Right ventricle myocardium superior (tissue), 1 donor: ENCODE measurements at regions not wholly inside any gene's neighbourhood (a gene's known extent, or its start where the extent isn't known, plus 50 kb on each side); places are given as distances from the start of the nearest gene placed in this dataset.
A peak's percentile ranks its signal among the peaks of the same experiment; 100 is the strongest.
"Not testable (repeated sequence)": the region's sequence is repeated elsewhere in the genome, so short reads cannot be mapped to it uniquely, and the experiment has no call there.

Experiments
- ATAC-seq: fragments of 200-7000 bp; cut with Tn5 transposase; one replicate; pipeline ENCODE4 v1.9.1; 2020; ENCODE audit warnings: mild to moderate bottlenecking; ENCODE audit not compliant: poor library complexity
- DNase-seq: peaks from one replicate; pipeline ENCODE4 v3.0.0-alpha.2; 2020
- intact Hi-C: fragments of 100-400 bp; cut with DNase I; formaldehyde crosslinking; loops from one replicate; pipeline ENCODE4 v1.11.2; 2022
- donor health status: DM: no; HTN: yes; CAD: no; lungs with severe emphysema.

- ATAC-seq (peak; percentile 18), DNase-seq (peak; percentile 61)
- intact Hi-C loops = loop anchor here (5.0 kb wide), 1 partner anchor 83 kb away; no protein-coding TSS in a partner anchor
These were observed 206.4 kb downstream of the C9orf50 start for GRCh38 chr9:129414377-129414992.

DNA sequence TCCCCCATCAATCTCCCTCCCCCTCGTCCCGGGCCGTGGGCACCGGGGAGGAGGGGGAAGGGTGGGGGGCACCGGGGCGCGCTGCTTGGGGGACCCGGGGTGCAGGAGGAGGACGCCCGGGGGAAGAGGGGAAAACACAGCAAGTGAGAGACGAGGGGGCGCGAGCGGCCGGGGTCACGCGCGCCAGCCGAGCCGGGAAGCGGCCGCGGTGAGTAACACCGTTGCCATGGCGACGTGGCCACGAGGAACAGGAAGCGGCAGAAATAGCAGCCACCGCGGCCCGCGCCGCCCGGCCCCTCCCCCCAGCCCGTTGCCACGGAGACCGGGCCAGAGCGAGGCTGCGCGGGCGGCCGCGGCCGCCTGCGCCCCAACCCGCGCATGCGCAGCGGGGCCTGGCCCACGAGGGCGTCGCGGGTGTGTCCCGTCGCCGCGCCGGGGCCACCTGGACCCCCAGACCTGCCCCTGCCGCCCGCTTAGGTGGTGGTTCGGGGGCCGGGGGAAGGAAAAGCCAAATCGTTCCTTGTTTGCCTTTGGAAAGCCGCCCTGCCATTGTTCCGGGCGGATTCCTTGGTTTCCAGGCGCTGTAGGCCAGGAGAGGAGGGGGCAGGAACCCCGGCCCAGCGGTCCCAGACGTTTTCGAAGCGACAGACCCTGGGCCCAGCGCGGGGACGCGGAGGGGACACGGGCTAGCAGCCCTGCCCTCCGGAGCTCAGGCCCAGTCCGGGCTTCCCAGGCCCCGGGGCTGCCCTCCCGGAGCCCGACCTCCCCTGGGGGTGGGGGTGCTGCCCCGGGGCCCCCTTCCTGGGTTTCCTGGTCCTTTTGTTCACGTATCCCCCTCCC lies 207.1 kb downstream of the C9orf50 start:
- DNase-seq = peak; percentile 100
- peak; percentile 89 for ATAC-seq
- intact Hi-C loops = loop anchor here (2.0 to 5.0 kb wide), 2 partner anchors 79 to 84 kb away; no protein-coding TSS in a partner anchor

- ATAC-seq (peak; percentile 59), DNase-seq (peak; percentile 83)
- intact Hi-C loops = loop anchor here (2.0 to 5.0 kb wide), 2 partner anchors 78 to 84 kb away; no protein-coding TSS in a partner anchor
These were observed 207.9 kb downstream of the C9orf50 start for GRCh38 chr9:129412814-129413536.

DNA sequence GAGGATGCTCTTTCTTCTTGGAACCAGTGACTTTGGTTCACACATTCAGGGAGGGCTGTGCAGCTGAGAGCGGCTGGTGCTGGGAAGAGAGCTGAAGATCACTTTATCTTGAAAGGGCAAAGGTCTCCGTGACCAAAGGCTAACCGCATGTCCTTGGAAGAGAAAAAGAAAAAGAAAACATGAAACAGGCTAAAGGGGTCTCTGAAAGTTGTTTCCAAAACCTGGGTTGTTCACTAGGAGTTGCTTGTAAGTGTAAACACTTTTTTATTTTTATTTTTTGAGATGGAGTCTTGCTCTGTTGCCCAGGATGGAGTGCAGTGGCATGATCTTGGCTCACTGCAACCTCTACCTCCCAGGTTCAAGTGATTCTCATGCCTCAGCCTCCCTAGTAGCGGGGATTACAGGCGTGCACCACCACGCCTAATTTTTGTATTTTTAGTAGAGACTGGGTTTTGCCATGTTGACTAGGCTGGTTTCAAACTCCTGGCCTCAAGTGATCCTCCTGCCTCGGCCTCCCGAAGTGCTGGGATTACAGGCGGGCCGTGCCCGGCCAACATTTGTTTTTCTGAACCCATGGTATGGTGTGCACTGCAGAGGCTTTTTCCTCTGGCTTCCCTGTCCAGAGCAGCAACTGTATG lies 208.6 kb downstream of the C9orf50 start:
- DNase-seq = peak; percentile 46
- ATAC-seq = not testable (repeated sequence)
- intact Hi-C loops = loop anchor here (2.0 to 5.0 kb wide), 2 partner anchors 77 to 85 kb away; no protein-coding TSS in a partner anchor

GRCh38 chr9:129411501-129412175 lies 209.3 kb downstream of the C9orf50 start:
- intact Hi-C loops = loop anchor here (2.0 to 5.0 kb wide), 2 partner anchors 77 to 86 kb away; no protein-coding TSS in a partner anchor
- no peak for ATAC-seq
- DNase-seq = peak; percentile 35

- ATAC-seq = no peak
- no peak for DNase-seq
- intact Hi-C loops = loop anchor here (5.0 kb wide), 1 partner anchor 87 kb away; no protein-coding TSS in a partner anchor
These were observed 210.7 kb downstream of the C9orf50 start for GRCh38 chr9:129410226-129410625.

DNA sequence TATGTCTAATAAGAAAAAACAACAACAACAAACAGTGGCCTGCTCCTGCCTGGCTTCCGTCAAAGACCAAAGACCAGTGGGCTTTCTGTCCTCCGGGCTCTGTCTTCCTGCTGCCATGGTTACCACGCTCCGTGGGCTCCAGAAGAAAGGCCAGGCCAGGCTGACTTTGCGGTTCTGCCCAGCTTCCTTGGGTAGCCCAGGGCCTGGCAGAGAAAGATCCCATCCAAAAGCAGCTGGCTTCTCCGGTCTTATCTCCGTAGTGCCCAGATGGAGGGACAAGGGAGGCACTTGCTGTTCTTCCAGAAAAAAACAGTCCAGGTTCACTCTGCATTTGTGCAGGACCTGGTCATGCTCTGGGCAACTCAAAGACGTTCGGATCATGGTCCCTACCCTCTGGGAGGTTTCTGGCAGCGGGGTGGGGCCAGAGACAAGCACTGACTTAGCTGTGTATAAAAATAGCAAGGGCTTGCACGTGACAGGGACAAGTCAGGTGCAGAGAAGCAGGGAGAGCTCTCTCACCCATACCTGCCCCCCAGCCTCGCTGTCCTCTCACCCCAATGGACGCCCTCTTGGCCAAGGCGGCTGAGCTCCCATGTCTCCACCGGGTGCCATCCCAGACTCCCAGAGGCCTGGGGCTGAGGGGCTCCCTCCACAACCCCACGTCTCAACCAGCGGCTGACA lies 212.2 kb downstream of the C9orf50 start:
- intact Hi-C loops = no loop called here
- peak; percentile 67 for ATAC-seq
- DNase-seq = peak; percentile 69

- intact Hi-C loops = no loop called here
- DNase-seq (peak; percentile 21), ATAC-seq (no peak)
These were observed 212.9 kb downstream of the C9orf50 start for GRCh38 chr9:129407905-129408452.

DNA sequence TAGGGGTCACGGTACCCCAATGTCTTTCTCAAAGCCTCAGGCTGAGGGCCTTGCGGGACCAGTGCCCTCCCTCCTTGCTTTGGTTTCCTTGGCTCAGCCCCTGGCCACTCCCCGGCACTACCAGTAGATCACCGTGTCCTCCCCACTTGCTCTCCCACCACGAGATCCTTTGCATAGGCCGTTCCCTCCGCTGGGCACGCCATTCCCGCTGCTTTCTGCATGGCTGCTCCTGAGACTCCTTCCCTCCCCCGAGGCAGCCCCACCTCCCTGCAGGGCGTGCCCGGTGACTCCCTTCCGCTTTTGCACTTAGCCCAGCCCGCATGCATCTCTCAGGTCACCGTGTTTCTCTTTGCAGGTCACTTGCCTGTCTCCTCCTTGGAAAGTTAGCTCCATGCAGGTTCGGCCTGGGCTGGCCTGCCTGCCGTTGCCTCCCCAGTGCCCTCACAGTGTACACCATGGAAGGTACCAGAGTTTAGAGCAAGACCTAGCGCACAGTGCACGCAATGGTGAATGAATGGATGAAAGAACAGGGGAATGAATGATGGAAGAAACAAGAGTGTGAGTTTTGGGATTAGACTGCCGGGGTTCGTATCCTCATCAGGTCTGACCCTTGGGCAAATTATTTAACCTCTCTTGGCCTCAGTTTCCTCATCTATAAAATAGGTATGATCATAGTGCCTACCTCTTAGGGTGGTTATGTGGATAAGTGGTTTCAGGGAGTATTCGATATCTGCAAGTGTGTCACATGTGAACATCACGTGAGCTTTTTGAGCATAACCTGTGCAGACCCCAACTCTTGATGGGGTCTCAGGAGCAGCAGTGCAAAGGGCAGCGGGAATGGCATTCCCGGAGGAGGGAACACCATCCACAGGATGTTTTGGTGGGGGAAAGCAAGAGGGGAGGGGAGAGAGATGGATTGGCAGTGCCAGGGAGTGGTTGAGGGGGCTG lies 214.3 kb downstream of the C9orf50 start:
- DNase-seq = peak; percentile 56
- no peak for ATAC-seq
- intact Hi-C loops = no loop called here

GRCh38 chr9:129405827-129406213 lies 215.1 kb downstream of the C9orf50 start:
- intact Hi-C loops = no loop called here
- peak; percentile 35 for DNase-seq
- no peak for ATAC-seq

GRCh38 chr9:129405089-129405826 lies 215.6 kb downstream of the C9orf50 start:
- intact Hi-C loops = no loop called here
- peak; percentile 8 for DNase-seq

DNA sequence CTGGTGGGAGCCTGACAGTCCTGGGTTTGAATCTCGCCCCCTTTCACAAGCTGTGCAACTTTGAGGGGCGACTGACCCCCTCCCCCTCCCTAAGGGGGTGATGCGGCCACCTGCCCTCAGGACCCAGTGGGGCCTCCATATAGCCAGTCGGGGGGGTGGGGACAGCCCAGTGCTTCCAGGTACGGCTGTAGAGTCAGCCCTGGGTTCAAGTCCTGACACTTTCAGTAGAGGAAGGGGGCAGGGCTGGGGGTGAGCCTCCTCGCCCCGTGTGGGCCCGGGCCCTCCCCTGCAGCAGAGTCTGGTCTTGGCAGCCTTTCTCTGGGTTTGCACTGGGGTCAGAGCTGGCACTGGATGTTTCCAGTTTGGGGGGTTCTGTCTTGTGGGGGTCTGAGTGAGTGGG lies 216.3 kb downstream of the C9orf50 start:
- intact Hi-C loops = no loop called here
- DNase-seq = peak; percentile 31
- ATAC-seq = no peak

More at GRCh38 chr9:129405089-129405826, 215.6 kb downstream of the C9orf50 start:
- no peak for ATAC-seq

GRCh38 chr9:129403779-129404620 lies 216.9 kb downstream of the C9orf50 start:
- DNase-seq (peak; percentile 35), ATAC-seq (no peak)
- intact Hi-C loops = no loop called here

- intact Hi-C loops = no loop called here
- DNase-seq = peak; percentile 32
- ATAC-seq = no peak
These were observed 217.7 kb downstream of the C9orf50 start for GRCh38 chr9:129402931-129403778.
